ENCODE measurements at regions not wholly inside any gene's neighbourhood (a gene's known extent, or its start where the extent isn't known, plus 50 kb on each side); places are given as distances from the start of the nearest gene placed in this dataset.

GRCh38 chr12:9344541-9344940, 136.3 kb upstream of the PZP start:
- TF ChIP-seq EP300 (conservative IDR thresholded peaks at IDR 0.05; ENCODE audit: poor library complexity, severe bottlenecking) (no peak), MXI1 (conservative IDR thresholded peaks at IDR 0.05; ENCODE audit: poor library complexity, severe bottlenecking) (no peak), CTCF (IDR thresholded peaks at IDR 0.05; ENCODE audit: poor library complexity, severe bottlenecking) (no peak)
